Lung (tissue), 11 donors: ENCODE measurements at regions not wholly inside any gene's neighbourhood (a gene's known extent, or its start where the extent isn't known, plus 50 kb on each side); places are given as distances from the start of the nearest gene placed in this dataset.
A peak's percentile ranks its signal among the peaks of the same experiment; 100 is the strongest.

ENCODE experiments used
- ATAC-seq: fragments of 200-7000 bp; cut with Tn5 transposase; one replicate; pipeline ENCODE4 v1.9.1; 2020; ENCODE audit warnings: moderate number of reproducible peaks; ENCODE audit not compliant: insufficient read depth, low FRiP score
- DNase-seq, 3 donors: peaks; one replicate each; pipeline ENCODE4 v3.0.0-alpha.2; 2013 to 2017
- H3K27ac ChIP-seq, 2 donors: one replicate each; pipeline ENCODE4 v1.5.1; 2013; ENCODE audit warnings: mild to moderate bottlenecking in 2 of 2, moderate library complexity in 2 of 2, control low read depth in 1 of 2, inconsistent platforms in 1 of 2, low read depth in 1 of 2, low read length in 1 of 2
- H3K27me3 ChIP-seq, 3 donors: one replicate each; pipeline ENCODE4 v1.5.1; 2013; ENCODE audit warnings: low read length in 2 of 3; ENCODE audit not compliant: control insufficient read depth in 3 of 3, insufficient read depth in 3 of 3
- H3K36me3 ChIP-seq, 4 donors: one replicate each; pipeline ENCODE4 v1.5.1; 2013; ENCODE audit warnings: low read length in 4 of 4, mild to moderate bottlenecking in 1 of 4, moderate library complexity in 1 of 4; ENCODE audit not compliant: control insufficient read depth in 4 of 4, insufficient read depth in 4 of 4
- H3K4me1 ChIP-seq, 5 donors: one replicate each; pipeline ENCODE4 v1.5.1; 2013; ENCODE audit warnings: low read length in 5 of 5, mild to moderate bottlenecking in 2 of 5, moderate library complexity in 1 of 5; ENCODE audit not compliant: control insufficient read depth in 5 of 5, insufficient read depth in 5 of 5
- H3K4me3 ChIP-seq: one replicate; pipeline ENCODE4 v1.5.1; 2013; ENCODE audit warnings: mild to moderate bottlenecking, control low read depth, moderate library complexity
- H3K9ac ChIP-seq, 2 donors: one replicate each; pipeline ENCODE4 v1.5.1; 2013; ENCODE audit warnings: low read length in 2 of 2, control low read depth in 1 of 2; ENCODE audit not compliant: insufficient read depth in 1 of 2
- H3K9me3 ChIP-seq, 4 donors: one replicate each; pipeline ENCODE4 v1.5.1; 2013; ENCODE audit warnings: low read length in 3 of 4, mild to moderate bottlenecking in 1 of 4, moderate library complexity in 1 of 4; ENCODE audit not compliant: control insufficient read depth in 4 of 4, insufficient read depth in 3 of 4
- CTCF ChIP-seq: IDR thresholded peaks from 2 replicates; pipeline ENCODE4 v1.5.1; 2012; ENCODE audit warnings: mild to moderate bottlenecking; ENCODE audit errors: control extremely low read depth, extremely low read depth
- WGBS, 2 donors: extraction: QIAGEN DNeasy Blood & Tissue Kit; methylation state at CpG; one replicate each; pipeline ENCODE4 v1.1.7; 2013; 5-methylcytosine and 5-hydroxymethylcytosine counted together
- donor health status: control.
- donor health status: control.
- donor health status: Bipolar disorder and iron deficiency.
- donor health status: healthy.
- donor health status: DM: yes; HTN: yes; CAD: no.

- no peak overlapping the region for H3K4me3 ChIP-seq
- H3K27me3 ChIP-seq, result no peaks in the 10 kb centered on the region
- H3K36me3 ChIP-seq, result no peaks in the 10 kb centered on the region
- ATAC-seq (no peak), DNase-seq (no peak)
- H3K27ac ChIP-seq, result no peak overlapping the region
- no peaks in the 10 kb centered on the region for H3K4me1 ChIP-seq
- no peak for TF ChIP-seq CTCF
- WGBS, 2 donors, result 85% methylated on average over 1 of the region's 1 CpG
- H3K9me3 ChIP-seq, result peaks cover 0 to 9% (median 0%) of the 10 kb centered on the region in 4 donors
- H3K9ac ChIP-seq, result no peak overlapping the region
These were observed 295.2 kb downstream of the CXCL12 start for GRCh38 chr10:44089671-44090070.

GRCh38 chr10:44087403-44087802 lies 297.5 kb downstream of the CXCL12 start:
- Histone ChIP-seq H3K4me1 (no peaks in the 10 kb centered on the region), H3K27me3 (no peaks in the 10 kb centered on the region), H3K4me3 (no peak overlapping the region), H3K36me3 (no peaks in the 10 kb centered on the region), H3K27ac (no peak overlapping the region), H3K9me3 (peaks cover 0 to 9% (median 0%) of the 10 kb centered on the region in 4 donors), H3K9ac (no peak overlapping the region)
- ATAC-seq, result no peak
- DNase-seq, result no peak
- no peak for TF ChIP-seq CTCF

- DNase-seq (no peak), ATAC-seq (no peak)
- Histone ChIP-seq H3K27me3 (no peaks in the 10 kb centered on the region), H3K27ac (no peak overlapping the region), H3K36me3 (no peaks in the 10 kb centered on the region), H3K9ac (no peak overlapping the region), H3K9me3 (peaks cover 0 to 2% (median 0%) of the 10 kb centered on the region in 4 donors), H3K4me3 (no peak overlapping the region), H3K4me1 (no peaks in the 10 kb centered on the region)
- 68 to 90% methylated on average over 3 of the region's 3 CpGs for WGBS, 2 donors
- TF ChIP-seq CTCF, result no peak
These were observed 301.0 kb downstream of the CXCL12 start for GRCh38 chr10:44083719-44084400.

GRCh38 chr10:44071479-44071878 lies 313.4 kb downstream of the CXCL12 start:
- Histone ChIP-seq H3K4me1 (peaks cover 0 to 8% (median 0%) of the 10 kb centered on the region in 5 donors), H3K27ac (no peak overlapping the region)

More at GRCh38 chr10:44071479-44071878, 313.4 kb downstream of the CXCL12 start:
- no peak overlapping the region for H3K9ac ChIP-seq
- no peaks in the 10 kb centered on the region for H3K36me3 ChIP-seq
- no peaks in the 10 kb centered on the region for H3K9me3 ChIP-seq
- 38 to 53% methylated on average over 2 of the region's 2 CpGs for WGBS, 2 donors
- DNase-seq (peak; percentile 61 to 90 (median 89)), ATAC-seq (no peak)
- H3K27me3 ChIP-seq, result no peaks in the 10 kb centered on the region
- H3K4me3 ChIP-seq, result no peak overlapping the region
- TF ChIP-seq CTCF, result no peak
